Activated CD8-positive, alpha-beta memory T cell treated with anti-CD3 and anti-CD28 coated beads, Interleukin-2, amount 50 U/mL, for 48 hours (primary cell): ENCODE measurements at regions not wholly inside any gene's neighbourhood (a gene's known extent, or its start where the extent isn't known, plus 50 kb on each side); places are given as distances from the start of the nearest gene placed in this dataset.

Experiments
- DNase-seq: peaks from one replicate; pipeline ENCODE4 v3.0.0-alpha.2; 2020

- no peak for DNase-seq
These were observed 139.8 kb upstream of the SPEF2 start for GRCh38 chr5:35477911-35478310.

GRCh38 chr5:35477321-35477720 lies 140.3 kb upstream of the SPEF2 start:
- no peak for DNase-seq

GRCh38 chr5:35476797-35477196 lies 140.9 kb upstream of the SPEF2 start:
- DNase-seq: no peak

- DNase-seq: no peak
These were observed 141.6 kb upstream of the SPEF2 start for GRCh38 chr5:35476036-35476435.

DNA sequence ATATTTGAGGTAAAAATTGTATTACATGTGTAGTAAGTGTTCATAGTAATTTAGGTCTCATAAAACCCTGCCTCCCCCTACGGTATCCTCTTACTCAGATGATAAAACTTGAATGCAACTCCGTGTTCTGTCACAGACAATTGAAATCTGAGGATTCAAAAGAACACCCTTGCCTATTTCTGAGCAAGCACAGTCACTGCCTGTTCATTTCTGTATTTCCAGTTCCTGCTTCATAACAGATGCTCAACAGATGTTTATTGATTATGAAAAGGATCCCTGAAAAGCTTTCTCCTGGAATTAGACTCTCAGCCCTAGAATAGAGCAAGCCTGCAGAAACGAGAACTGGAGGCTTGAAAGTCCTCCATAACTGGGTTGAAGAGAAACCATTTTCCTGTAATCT lies 144.1 kb upstream of the SPEF2 start:
- no peak for DNase-seq

- no peak for DNase-seq
These were observed 146.8 kb upstream of the SPEF2 start for GRCh38 chr5:35470866-35471265.

DNA sequence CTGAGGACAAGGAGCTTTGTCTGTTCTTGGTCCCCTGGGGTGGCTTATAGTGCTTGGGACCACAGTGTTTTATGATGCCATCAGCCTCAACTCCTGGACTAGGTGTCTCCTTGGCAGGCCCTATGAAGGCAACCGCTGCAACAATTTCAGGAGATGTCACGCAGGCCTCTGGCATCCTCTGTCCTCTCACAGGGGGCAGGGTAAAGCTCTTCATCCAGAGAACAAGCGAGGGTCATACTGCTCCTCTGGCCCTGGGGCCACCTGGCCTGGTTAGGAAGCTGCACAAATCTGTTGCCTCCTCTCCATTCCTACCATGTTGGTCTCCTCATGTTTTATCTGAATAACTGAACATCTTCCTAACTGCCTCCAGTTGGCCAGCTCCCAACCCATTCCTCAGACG lies 148.9 kb upstream of the SPEF2 start:
- no peak for DNase-seq

DNA sequence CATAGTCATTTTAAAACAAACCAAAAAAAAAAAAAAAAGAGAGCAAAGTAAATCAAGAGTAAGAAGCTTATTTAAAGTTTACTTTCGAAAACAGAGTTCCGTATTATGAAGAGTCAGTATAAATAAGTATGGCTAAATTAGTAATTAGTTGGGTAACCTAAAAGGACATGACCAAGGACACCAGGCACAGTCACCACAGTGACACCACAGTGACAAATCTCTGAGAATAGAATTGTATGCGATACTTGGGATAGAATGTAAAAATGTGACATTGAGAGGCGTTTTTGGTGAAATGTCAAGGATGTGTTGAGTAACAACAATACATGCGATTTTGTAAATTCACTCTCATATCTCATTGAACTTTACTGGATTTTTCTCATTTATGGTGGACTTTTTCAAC lies 150.9 kb upstream of the SPEF2 start:
- no peak for DNase-seq

DNA sequence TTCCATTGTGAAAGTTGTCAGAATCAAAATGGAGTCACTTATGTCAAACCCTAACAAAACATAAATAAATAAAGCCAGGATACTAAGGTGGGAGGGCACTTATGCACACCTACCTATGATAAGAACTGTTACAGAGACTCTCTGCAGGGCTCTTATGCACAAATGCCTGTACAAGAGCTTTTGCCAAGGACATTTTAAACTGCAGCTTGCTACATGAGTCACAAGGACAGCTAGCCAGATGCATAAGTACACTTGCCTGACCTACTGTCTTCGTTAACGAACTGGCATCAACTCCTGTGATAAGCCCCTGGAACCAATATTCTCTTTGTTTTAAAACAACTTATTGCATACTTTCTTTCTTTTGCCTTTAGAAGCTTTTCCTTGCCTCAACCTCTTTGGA lies 152.9 kb upstream of the SPEF2 start:
- no peak for DNase-seq

- no peak for DNase-seq
These were observed 156.1 kb upstream of the SPEF2 start for GRCh38 chr5:35461530-35461929.

- DNase-seq: no peak
These were observed 158.8 kb upstream of the SPEF2 start for GRCh38 chr5:35458824-35459207.

DNA sequence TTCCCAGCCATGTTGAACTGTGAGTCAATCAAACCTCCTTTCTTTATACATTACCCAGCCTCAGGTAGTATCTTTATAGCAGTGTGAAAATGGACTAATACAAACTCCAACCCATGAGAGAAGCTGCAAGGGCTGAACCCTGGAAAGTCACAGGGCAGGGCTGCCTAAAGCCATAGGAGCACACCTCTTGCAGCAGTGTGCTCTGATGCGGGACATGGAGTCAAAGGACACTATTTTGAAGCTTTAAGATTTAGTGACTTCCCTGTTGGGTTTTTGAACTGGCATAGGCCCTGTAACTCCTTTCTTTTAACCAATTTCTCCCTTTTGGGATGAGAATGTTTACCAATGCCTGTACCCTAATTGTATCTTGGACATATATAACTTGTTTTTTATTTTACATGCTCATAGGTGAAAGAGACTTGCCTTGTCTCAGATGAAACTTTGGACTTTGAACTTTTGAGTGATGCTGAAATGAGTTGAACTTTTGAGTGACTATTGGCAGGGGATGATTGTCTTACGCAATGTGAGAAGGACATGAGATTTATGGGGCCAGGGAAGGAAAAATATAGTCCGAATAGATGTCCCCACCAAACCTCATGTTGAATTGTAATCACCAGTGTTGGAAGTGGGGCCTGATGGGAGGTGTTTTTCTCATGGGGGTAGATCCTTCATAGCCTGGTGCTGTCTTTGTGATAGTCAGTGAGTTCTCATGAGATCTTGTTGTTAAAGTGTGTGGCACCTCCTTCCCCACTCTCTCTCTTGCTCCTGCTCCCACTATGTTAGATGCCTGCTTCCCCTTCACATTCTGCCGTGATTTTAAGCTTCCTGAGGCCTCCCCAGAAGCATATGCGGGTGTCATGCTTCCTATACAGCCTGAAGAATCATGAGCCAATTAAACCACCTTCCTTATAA lies 159.5 kb upstream of the SPEF2 start:
- DNase-seq: no peak

DNA sequence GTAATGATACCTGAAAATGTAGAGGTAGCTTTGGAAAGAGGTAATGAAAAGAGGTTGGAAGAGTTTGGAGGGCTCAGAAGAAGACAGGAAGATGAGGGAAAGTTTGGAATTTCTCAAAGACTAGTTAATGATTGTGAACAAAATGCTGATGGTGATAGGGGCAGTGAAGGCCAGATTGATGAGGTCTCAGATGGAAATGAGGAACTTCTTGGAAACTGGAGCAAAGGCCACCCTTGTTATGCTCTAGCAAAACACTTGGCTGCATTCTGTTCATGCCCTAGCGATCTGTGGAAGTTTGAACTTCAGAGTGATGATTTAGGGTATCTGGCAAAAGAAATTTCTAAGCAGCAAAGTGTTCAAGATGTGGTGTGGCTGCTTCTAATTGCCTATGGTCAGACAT lies 161.2 kb upstream of the SPEF2 start:
- no peak for DNase-seq

- DNase-seq: no peak
These were observed 163.6 kb upstream of the SPEF2 start for GRCh38 chr5:35454011-35454525.

DNA sequence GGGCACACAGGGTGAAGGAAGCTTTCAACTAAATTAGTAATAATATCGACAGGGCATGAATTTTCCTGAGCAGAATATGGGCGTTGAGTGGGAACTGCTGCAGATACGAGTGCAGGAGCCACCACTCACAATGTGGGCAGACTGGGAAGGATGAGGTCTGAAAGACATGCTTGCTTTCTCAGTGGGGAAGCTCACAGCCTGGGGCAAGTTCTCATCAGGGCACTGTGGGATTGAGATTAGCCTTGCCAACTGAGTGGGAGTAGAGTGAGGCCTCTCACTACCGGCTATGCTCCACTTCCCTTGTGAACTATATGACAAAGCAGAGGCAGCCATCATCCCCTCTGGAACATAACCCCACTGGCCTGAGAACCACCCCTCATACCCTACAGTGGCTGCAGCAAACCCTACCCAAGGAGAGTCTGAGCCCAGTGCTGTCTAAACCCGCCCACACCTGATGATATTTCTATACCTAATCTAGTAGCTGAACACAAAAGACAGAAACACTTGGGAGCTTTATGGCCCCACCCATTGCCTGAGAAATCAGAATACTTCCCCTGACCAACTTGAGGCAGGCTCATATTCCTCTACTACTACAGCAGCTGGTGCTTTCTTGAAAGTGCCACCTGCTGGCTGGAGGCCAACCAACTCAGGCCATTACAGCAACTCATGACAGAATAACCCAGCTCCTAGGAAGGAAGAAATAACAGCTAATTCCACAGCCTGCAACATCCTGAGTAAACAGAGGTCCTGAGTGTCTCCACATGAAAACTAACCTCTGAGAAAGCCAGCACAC lies 173.7 kb upstream of the SPEF2 start:
- no peak for DNase-seq

- DNase-seq: no peak
These were observed 174.6 kb upstream of the SPEF2 start for GRCh38 chr5:35442885-35443639.

- no peak for DNase-seq
These were observed 177.3 kb upstream of the SPEF2 start for GRCh38 chr5:35440409-35440808.

DNA sequence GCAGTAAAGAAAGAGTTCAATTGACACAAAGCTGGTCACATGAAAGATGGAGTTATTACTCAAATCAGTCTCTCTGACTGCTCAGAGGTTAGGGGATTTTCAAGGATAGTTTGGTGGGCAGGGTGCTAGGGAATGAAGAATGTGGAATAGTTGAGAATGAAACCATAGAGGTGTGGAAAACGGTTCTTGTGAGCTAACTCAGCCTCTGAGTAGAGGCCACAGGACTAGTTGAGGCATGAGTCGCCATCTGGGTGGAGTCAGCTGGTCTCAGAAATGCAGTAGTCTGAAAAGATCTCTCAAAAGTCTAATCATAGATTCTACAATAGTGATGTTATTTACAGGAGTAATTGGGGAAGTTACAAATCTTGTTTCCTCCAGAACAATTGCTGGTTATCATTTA lies 178.9 kb upstream of the SPEF2 start:
- no peak for DNase-seq

GRCh38 chr5:35438288-35438687 lies 179.4 kb upstream of the SPEF2 start:
- no peak for DNase-seq

DNA sequence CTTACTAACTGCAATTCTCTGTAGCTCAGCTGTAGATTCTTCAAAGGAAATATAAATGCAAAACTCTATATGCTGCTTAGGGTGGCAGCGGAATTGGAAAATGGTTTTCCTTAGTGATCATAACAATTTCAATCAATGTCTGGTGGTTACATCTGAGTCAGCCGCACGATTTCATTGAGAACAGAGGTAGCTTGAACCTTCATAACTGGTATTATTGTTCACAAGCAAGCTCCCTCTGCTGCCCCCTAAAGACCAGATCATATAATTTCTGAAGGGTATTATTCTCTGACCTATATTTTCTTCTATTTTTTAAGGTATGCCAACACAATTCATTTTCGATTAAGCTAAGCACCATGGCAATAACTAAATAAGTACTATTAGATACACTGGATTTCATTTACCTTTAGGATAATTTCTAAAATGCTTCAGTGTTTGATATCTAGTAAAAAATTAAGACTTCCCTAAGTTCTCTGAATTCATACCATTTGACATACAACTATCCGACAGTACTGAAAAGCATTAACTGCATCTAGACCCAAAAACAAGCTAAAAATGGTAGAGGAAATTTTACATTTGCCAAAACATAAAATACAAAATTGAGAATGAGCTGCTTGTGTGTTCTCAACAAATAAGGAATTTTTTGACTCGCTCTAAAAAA lies 181.1 kb upstream of the SPEF2 start:
- DNase-seq: no peak

DNA sequence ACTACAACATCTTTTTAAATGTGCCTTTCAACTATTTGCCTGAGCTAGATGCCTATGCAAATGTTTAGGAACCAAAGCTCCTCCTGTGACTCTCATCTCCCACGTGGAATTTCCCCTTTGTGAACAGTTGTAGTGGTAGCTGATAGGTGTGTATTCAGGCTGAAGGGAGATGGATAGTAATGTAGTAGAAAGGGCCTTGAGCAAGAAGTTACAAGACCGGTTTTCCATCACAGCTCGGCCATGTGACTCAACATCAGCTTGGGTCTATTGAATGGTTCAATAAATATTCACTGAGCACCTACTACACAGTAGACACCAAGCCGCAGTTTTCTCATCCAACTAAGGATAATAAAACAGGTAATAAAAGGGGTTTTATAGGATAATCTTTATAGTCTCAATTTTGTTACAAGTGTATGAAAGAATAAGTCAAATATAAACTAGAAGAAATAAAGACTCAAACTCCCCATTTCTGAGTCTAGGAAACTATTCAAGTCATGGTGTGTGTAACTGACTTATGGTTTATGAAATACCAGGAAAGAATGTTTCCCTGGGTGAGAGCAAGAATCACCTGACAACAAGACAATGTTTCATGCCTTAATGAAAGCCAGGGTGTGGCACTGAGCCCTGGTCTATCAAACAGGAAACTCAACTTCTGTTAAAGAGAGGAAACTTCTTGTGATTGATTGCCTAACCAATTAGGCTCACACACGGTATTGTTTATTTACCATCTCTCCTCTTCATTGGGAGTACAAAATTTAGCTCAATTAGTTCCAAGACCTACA lies 187.1 kb upstream of the SPEF2 start:
- DNase-seq: no peak

GRCh38 chr5:35420200-35420599 lies 189.9 kb upstream of the PRLR start:
- DNase-seq: no peak
